ENCODE measurements at regions not wholly inside any gene's neighbourhood (a gene's known extent, or its start where the extent isn't known, plus 50 kb on each side); places are given as distances from the start of the nearest gene placed in this dataset.
"Not testable (repeated sequence)": the region's sequence is repeated elsewhere in the genome, so short reads cannot be mapped to it uniquely, and the experiment has no call there.

DNA sequence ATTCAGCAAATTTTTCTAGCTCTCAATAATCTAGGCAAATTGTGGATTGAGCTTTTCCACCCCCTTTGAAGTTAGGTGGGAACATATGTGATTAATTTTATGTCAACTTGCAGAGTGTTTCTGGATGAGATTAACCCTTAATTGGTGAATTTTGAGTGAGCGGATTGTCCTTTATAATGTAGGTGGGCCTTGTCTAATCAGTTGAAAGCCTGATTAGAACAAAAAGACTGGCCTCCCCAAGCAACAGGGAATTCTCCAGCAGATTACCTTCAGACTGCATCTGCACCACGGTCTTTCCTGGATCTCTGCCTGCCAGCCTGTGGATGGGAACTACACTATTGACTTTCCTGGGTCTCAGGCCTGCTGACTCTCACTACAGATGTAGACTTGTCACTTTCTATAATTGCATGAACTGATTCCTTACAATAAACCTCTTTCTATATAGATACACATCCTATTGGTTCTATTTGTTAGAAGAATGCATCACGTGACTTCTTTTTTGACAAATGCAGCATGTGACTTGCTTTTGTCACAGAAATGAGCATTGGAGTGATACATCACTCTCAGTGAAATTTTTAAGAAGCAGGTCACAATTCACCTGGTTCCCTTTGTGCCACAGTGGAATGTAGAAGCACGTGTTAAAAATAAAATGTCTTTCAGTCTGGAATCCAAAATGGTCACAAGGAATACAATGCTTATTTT, 1038.3 kb downstream of the CDH11 start:
- no peaks in the 10 kb centered on the region; the same call in 1 of the 2 replicates for H3K4me1 ChIP-seq
- DNase-seq, result no peak
- TF ChIP-seq, protein P1, sequence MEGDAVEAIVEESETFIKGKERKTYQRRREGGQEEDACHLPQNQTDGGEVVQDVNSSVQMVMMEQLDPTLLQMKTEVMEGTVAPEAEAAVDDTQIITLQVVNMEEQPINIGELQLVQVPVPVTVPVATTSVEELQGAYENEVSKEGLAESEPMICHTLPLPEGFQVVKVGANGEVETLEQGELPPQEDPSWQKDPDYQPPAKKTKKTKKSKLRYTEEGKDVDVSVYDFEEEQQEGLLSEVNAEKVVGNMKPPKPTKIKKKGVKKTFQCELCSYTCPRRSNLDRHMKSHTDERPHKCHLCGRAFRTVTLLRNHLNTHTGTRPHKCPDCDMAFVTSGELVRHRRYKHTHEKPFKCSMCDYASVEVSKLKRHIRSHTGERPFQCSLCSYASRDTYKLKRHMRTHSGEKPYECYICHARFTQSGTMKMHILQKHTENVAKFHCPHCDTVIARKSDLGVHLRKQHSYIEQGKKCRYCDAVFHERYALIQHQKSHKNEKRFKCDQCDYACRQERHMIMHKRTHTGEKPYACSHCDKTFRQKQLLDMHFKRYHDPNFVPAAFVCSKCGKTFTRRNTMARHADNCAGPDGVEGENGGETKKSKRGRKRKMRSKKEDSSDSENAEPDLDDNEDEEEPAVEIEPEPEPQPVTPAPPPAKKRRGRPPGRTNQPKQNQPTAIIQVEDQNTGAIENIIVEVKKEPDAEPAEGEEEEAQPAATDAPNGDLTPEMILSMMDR (IDR thresholded peaks at IDR 0.05; ENCODE audit: low read depth, low read length), result no peak

DNA sequence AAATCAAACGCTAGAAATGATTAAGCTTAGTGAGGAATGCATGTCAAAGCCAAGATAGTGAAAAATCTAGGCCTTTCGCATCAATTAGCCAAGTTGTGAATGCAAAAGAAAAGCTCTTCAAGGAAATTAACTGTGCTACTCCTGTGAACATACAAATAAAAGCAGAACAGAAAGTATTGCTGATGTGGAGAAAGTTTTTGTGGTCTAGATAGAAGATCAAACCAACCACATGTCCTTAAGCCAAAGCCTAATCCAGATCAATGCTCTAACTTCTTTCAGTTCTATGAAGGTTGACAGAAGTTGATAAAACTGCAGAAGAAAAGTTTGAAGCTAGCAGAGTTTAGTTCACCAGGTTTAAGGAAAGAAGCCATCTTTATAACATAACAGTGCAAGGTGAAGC, 1044.6 kb downstream of the CDH11 start:
- no peak for DNase-seq
- Histone ChIP-seq H3K36me3 (no peaks in the 10 kb centered on the region), H3K4me1 (no peaks in the 10 kb centered on the region), H3K9me3 (no peaks in the 10 kb centered on the region), H3K27me3 (no peaks in the 10 kb centered on the region), H3K4me3 (ENCODE audit: low read depth, low read length) (no peak overlapping the region)
- TF ChIP-seq, protein P1 (IDR thresholded peaks at IDR 0.05; ENCODE audit: low read depth, low read length), result no peak

More for the DNA sequence above, 1038.3 kb downstream of the CDH11 start:
- Histone ChIP-seq H3K36me3 (no peaks in the 10 kb centered on the region), H3K4me3 (ENCODE audit: low read depth, low read length) (no peak overlapping the region), H3K27me3 (no peaks in the 10 kb centered on the region), H3K9me3 (peaks cover 3% of the 10 kb centered on the region; the same call in 1 of the 2 replicates)

DNA sequence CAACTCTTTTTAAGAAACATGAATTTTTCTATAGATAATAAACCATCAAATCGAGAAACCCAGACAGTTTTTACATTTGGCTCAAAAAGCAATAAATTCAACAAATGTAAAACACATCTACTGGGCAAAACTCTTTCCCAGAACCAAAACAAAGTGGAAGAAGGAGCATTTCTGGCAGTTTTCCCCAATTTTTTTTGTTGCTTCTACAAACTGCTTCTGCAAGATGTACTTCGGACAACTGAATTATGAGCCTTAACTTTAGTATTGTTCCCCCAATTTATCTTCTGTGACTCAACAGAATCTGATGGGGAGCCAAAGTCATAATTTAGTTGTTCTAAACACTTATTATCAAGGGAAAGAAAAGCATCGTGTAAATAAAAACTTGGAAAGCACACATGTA, 1047.2 kb downstream of the CDH11 start:
- TF ChIP-seq, protein P1 (IDR thresholded peaks at IDR 0.05; ENCODE audit: low read depth, low read length), result no peak
- Histone ChIP-seq H3K27me3 (no peaks in the 10 kb centered on the region), H3K4me3 (ENCODE audit: low read depth, low read length) (no peak overlapping the region), H3K36me3 (no peaks in the 10 kb centered on the region), H3K9me3 (no peaks in the 10 kb centered on the region; the same call in 1 of the 2 replicates), H3K4me1 (no peaks in the 10 kb centered on the region)
- DNase-seq, result no peak

DNA sequence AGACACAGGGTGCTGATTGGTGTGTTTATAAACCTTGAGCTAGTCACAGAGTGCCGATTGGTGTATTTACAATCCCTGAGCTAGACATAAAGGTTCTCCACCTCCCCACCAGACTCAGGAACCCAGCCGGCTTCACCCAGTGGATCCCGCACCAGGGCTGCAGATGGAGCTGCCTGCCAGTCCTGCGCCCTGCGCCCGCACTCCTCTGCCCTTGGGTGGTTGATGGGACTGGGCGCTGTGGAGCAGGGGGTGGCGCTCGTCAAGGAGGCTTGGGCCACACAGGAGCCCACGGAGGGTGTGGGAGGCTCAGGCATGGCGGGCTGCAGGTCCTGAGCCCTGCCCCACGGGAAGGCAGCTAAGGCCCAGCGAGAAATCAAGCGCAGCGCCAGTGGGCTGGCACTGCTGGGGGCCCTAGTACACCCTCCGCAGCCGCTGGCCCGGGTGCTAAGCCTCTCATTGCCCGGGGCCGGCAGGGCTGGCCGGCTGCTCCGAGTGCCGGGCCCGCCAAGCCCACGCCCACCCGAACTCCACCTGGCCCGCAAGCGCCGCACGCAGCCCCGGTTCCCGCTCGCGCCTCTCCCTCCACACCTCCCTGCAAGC, 1049.6 kb downstream of the CDH11 start:
- not testable (repeated sequence) for H3K4me3 ChIP-seq (ENCODE audit: low read depth, low read length); DNase-seq; H3K27me3 ChIP-seq; H3K4me1 ChIP-seq; H3K36me3 ChIP-seq; H3K9me3 ChIP-seq

DNA sequence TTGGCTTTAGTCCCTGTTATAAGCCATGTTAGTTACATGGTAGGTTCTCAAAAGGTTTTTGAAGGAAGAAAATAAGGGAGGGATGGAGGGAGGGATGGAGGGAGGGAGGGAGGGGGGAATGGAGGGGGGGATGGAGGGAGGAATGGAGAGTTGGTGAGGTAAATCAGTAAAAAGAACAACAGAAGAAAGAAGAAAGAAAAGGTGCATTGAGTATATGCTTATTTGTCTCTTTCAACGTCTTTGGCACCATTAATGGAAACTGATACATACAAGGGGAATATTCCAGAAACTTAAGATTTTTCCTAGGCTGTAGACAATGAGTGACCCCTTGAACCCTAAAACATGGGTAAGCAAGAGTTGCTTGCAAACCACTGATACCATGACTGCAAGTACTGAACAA, 1056.3 kb downstream of the CDH11 start:
- Histone ChIP-seq H3K36me3 (no peaks in the 10 kb centered on the region), H3K27me3 (no peaks in the 10 kb centered on the region), H3K4me3 (ENCODE audit: low read depth, low read length) (no peak overlapping the region), H3K4me1 (no peaks in the 10 kb centered on the region), H3K9me3 (no peaks in the 10 kb centered on the region; the same call in none of the 2 replicates)
- TF ChIP-seq, protein P1 (IDR thresholded peaks at IDR 0.05; ENCODE audit: low read depth, low read length), result no peak
- no peak for DNase-seq

DNA sequence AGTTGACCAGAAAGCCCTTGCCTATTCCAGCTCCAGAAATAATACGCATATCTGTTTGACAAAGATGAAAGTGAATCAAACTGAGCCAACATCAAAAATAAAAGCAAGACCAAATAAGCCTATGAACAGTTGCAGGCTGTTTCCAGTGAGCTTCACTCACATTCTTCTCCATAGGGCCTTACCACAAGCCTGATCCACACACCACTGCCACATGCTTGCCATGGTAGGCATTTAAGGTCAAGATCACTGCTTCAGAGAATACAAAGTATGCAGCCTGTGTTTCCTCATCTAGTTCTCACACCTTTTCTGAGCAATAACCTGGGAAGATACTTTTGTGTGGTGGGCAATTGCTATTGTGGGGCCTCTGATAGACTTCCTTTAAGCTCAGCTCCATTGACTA, 1060.2 kb downstream of the CDH11 start:
- TF ChIP-seq, protein P1 (IDR thresholded peaks at IDR 0.05; ENCODE audit: low read depth, low read length), result no peak
- no peaks in the 10 kb centered on the region for H3K9me3 ChIP-seq
- no peak for DNase-seq
- H3K27me3 ChIP-seq, result no peaks in the 10 kb centered on the region
- H3K4me3 ChIP-seq (ENCODE audit: low read depth, low read length), result no peak overlapping the region
- H3K4me1 ChIP-seq, result no peaks in the 10 kb centered on the region
- H3K36me3 ChIP-seq, result no peaks in the 10 kb centered on the region
